ENCODE measurements at regions not wholly inside any gene's neighbourhood (a gene's known extent, or its start where the extent isn't known, plus 50 kb on each side); places are given as distances from the start of the nearest gene placed in this dataset.

DNA sequence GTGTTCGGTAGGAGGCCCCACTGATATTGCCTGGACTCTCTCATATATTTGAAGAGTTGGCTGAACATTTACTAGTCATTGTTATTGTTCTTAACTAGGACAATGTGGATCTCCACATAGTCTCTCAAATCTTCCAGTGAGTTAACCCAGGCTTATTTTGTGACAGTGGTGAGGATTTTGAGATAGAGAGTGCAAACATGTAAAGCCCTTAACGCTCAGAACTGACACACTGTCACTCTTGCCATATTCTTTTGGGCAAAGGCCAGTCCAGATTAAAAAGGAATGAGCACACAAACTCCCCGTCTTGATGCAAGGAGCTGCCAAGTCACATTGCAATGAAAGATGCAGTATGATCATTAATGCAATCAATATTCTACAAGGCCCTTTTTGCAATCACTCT lies 431.9 kb upstream of the AZI2 start:
- TF ChIP-seq, protein P1, sequence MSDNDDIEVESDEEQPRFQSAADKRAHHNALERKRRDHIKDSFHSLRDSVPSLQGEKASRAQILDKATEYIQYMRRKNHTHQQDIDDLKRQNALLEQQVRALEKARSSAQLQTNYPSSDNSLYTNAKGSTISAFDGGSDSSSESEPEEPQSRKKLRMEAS (IDR thresholded peaks at IDR 0.05) = no peak
- TF ChIP-seq CEBPB (IDR thresholded peaks at IDR 0.05) = no peak
- no peak for TF ChIP-seq CREB1 (IDR thresholded peaks at IDR 0.05; ENCODE audit: low read depth)
- no peak for TF ChIP-seq TCF12 (IDR thresholded peaks at IDR 0.05; ENCODE audit: low read depth)
- TF ChIP-seq EGR1 (IDR thresholded peaks at IDR 0.05) = no peak
- no peak for TF ChIP-seq NFIC (IDR thresholded peaks at IDR 0.05)
- no peak for TF ChIP-seq RAD21 (IDR thresholded peaks at IDR 0.05; ENCODE audit: low read depth)
- TF ChIP-seq, protein P2, sequence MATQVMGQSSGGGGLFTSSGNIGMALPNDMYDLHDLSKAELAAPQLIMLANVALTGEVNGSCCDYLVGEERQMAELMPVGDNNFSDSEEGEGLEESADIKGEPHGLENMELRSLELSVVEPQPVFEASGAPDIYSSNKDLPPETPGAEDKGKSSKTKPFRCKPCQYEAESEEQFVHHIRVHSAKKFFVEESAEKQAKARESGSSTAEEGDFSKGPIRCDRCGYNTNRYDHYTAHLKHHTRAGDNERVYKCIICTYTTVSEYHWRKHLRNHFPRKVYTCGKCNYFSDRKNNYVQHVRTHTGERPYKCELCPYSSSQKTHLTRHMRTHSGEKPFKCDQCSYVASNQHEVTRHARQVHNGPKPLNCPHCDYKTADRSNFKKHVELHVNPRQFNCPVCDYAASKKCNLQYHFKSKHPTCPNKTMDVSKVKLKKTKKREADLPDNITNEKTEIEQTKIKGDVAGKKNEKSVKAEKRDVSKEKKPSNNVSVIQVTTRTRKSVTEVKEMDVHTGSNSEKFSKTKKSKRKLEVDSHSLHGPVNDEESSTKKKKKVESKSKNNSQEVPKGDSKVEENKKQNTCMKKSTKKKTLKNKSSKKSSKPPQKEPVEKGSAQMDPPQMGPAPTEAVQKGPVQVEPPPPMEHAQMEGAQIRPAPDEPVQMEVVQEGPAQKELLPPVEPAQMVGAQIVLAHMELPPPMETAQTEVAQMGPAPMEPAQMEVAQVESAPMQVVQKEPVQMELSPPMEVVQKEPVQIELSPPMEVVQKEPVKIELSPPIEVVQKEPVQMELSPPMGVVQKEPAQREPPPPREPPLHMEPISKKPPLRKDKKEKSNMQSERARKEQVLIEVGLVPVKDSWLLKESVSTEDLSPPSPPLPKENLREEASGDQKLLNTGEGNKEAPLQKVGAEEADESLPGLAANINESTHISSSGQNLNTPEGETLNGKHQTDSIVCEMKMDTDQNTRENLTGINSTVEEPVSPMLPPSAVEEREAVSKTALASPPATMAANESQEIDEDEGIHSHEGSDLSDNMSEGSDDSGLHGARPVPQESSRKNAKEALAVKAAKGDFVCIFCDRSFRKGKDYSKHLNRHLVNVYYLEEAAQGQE (IDR thresholded peaks at IDR 0.05; ENCODE audit: low read depth) = no peak
- no peak for TF ChIP-seq EP300 (IDR thresholded peaks at IDR 0.05; ENCODE audit: borderline replicate concordance)
- no peak for TF ChIP-seq TAF1 (IDR thresholded peaks at IDR 0.05; ENCODE audit: low read depth)
- no peak for TF ChIP-seq ZBTB7A (IDR thresholded peaks at IDR 0.05; ENCODE audit: low read depth)
- TF ChIP-seq, protein P3, sequence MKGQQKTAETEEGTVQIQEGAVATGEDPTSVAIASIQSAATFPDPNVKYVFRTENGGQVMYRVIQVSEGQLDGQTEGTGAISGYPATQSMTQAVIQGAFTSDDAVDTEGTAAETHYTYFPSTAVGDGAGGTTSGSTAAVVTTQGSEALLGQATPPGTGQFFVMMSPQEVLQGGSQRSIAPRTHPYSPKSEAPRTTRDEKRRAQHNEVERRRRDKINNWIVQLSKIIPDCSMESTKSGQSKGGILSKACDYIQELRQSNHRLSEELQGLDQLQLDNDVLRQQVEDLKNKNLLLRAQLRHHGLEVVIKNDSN (IDR thresholded peaks at IDR 0.05) = no peak
- TF ChIP-seq FOXM1 (IDR thresholded peaks at IDR 0.05; ENCODE audit: borderline replicate concordance, low read depth) = no peak
- TF ChIP-seq TEAD4 (IDR thresholded peaks at IDR 0.05) = no peak
- TF ChIP-seq YY1 (IDR thresholded peaks at IDR 0.05; ENCODE audit: low read depth) = no peak

DNA sequence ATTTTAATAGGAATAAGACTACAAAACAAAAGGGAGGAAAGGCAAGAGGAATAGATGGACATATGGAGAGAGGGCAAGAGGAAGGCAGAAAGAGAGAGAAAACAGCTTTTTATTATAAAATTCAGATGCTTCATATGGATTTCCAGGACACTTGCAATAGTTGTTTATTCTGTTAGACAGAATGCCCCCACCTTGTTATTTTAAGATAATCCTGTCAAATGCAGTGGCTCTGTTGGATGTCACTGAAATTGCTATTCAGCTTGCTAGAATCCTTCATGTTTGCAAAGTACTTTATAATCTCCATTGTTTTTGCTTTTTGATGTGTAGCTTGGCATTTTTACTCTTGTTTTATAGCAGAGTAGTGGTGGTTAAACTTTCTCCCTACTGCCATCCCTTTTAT lies 432.4 kb upstream of the AZI2 start:
- TF ChIP-seq YY1 (IDR thresholded peaks at IDR 0.05; ENCODE audit: low read depth) = no peak
- no peak for TF ChIP-seq ZBTB7A (IDR thresholded peaks at IDR 0.05; ENCODE audit: low read depth)
- TF ChIP-seq EGR1 (IDR thresholded peaks at IDR 0.05) = no peak
- no peak for TF ChIP-seq TAF1 (IDR thresholded peaks at IDR 0.05; ENCODE audit: low read depth)
- no peak for TF ChIP-seq CEBPB (IDR thresholded peaks at IDR 0.05)
- TF ChIP-seq, protein P1 (IDR thresholded peaks at IDR 0.05) = no peak
- no peak for TF ChIP-seq FOXM1 (IDR thresholded peaks at IDR 0.05; ENCODE audit: borderline replicate concordance, low read depth)
- TF ChIP-seq, protein P2 (IDR thresholded peaks at IDR 0.05; ENCODE audit: low read depth) = no peak
- no peak for TF ChIP-seq CREB1 (IDR thresholded peaks at IDR 0.05; ENCODE audit: low read depth)
- TF ChIP-seq EP300 (IDR thresholded peaks at IDR 0.05; ENCODE audit: borderline replicate concordance) = no peak
- no peak for TF ChIP-seq TEAD4 (IDR thresholded peaks at IDR 0.05)
- no peak for TF ChIP-seq RAD21 (IDR thresholded peaks at IDR 0.05; ENCODE audit: low read depth)
- TF ChIP-seq TCF12 (IDR thresholded peaks at IDR 0.05; ENCODE audit: low read depth) = no peak
- no peak for TF ChIP-seq NFIC (IDR thresholded peaks at IDR 0.05)
- TF ChIP-seq, protein P3 (IDR thresholded peaks at IDR 0.05) = no peak

DNA sequence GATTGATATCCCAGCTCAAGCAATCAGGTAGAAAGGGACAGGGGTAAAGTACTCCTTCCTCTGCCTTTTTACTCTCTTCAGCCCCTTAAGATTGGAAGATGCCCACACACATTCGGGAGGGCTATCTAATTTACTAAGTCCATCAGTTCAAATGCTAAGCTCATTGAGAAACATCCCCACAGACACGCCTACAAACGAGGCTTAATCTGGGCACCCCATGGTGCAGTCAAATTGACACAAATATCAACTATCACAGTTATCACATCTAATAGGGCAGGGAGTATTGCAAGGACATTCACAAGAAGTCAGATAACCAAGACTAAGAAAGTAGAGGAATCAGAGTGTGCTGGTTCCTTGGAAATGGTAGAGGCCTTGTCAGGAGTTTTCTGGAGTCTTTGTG lies 437.8 kb upstream of the AZI2 start:
- no peak for TF ChIP-seq TEAD4 (IDR thresholded peaks at IDR 0.05)
- TF ChIP-seq, protein P2 (IDR thresholded peaks at IDR 0.05; ENCODE audit: low read depth) = no peak
- TF ChIP-seq, protein P1 (IDR thresholded peaks at IDR 0.05) = no peak
- TF ChIP-seq NFIC (IDR thresholded peaks at IDR 0.05) = no peak
- TF ChIP-seq YY1 (IDR thresholded peaks at IDR 0.05; ENCODE audit: low read depth) = no peak
- no peak for TF ChIP-seq EGR1 (IDR thresholded peaks at IDR 0.05)
- no peak for TF ChIP-seq CREB1 (IDR thresholded peaks at IDR 0.05; ENCODE audit: low read depth)
- no peak for TF ChIP-seq ZBTB7A (IDR thresholded peaks at IDR 0.05; ENCODE audit: low read depth)
- TF ChIP-seq TAF1 (IDR thresholded peaks at IDR 0.05; ENCODE audit: low read depth) = no peak
- TF ChIP-seq EP300 (IDR thresholded peaks at IDR 0.05; ENCODE audit: borderline replicate concordance) = no peak
- no peak for TF ChIP-seq FOXM1 (IDR thresholded peaks at IDR 0.05; ENCODE audit: borderline replicate concordance, low read depth)
- TF ChIP-seq RAD21 (IDR thresholded peaks at IDR 0.05; ENCODE audit: low read depth) = no peak
- TF ChIP-seq, protein P3 (IDR thresholded peaks at IDR 0.05) = no peak
